Prostate gland (tissue), 2 donors: ENCODE measurements at regions not wholly inside any gene's neighbourhood (a gene's known extent, or its start where the extent isn't known, plus 50 kb on each side); places are given as distances from the start of the nearest gene placed in this dataset.

ENCODE experiments used
- DNase-seq: peaks from one replicate; pipeline ENCODE4 v3.0.0-alpha.2; 2019; ENCODE audit warnings: low spot score
- H3K27ac ChIP-seq, 2 donors: fragments of 200-600 bp; sonication (generic); 2 replicates each; pipeline ENCODE4 v1.5.1; 2017 to 2019
- H3K27me3 ChIP-seq: fragments of 200-600 bp; sonication (generic); replicated peaks from 2 replicates; pipeline ENCODE4 v1.5.1; 2019; ENCODE audit not compliant: insufficient read depth
- H3K36me3 ChIP-seq, 2 donors: fragments of 200-600 bp; sonication (generic); 1 replicate in 1 of 2; 2 replicates in 1 of 2; pipeline versions ENCODE4 v1.5.1 to v1.8.1; 2017 to 2019
- H3K4me1 ChIP-seq: fragments of 200-600 bp; sonication (generic); replicated peaks from 2 replicates; pipeline ENCODE4 v1.5.1; 2019
- H3K4me3 ChIP-seq, 2 donors: fragments of 200-600 bp; sonication (generic); 2 replicates each; pipeline ENCODE4 v1.5.1; 2017 to 2019
- H3K9me3 ChIP-seq: fragments of 200-600 bp; sonication (generic); 2 replicates; pipeline ENCODE4 v1.5.1; 2017
- POLR2A ChIP-seq: fragments of 450-650 bp; IDR thresholded peaks from one replicate; pipeline ENCODE4 v1.6.1; 2016; ENCODE audit warnings: antibody characterized with exemption, mild to moderate bottlenecking
- POLR2AphosphoS5 ChIP-seq: sonication (generic); formaldehyde crosslinking; IDR thresholded peaks from one replicate; pipeline ENCODE4 v1.6.1; 2017; ENCODE audit warnings: antibody characterized with exemption
- WGBS: methylation state at CpG from one replicate; pipeline ENCODE4 v1.1.5; 2018; 5-methylcytosine and 5-hydroxymethylcytosine counted together
- intact Hi-C: fragments of 100-400 bp; cut with DNase I; formaldehyde crosslinking; loops from one replicate; pipeline ENCODE4 v1.14.2; 2022
- TF ChIP-seq, protein P1 (sequence below), 4 experiments: fragments of 200-600 bp in 2 of 4; fragments of 450-650 bp in 2 of 4; sonication (generic) in 2 of 4; IDR thresholded peaks; 1 replicate in 3 of 4; 2 replicates in 1 of 4; pipeline ENCODE4 v1.5.1; 2016 to 2019; ENCODE audit warnings: antibody characterized with exemption in 4 of 4, mild to moderate bottlenecking in 2 of 4, moderate library complexity in 2 of 4

DNA sequence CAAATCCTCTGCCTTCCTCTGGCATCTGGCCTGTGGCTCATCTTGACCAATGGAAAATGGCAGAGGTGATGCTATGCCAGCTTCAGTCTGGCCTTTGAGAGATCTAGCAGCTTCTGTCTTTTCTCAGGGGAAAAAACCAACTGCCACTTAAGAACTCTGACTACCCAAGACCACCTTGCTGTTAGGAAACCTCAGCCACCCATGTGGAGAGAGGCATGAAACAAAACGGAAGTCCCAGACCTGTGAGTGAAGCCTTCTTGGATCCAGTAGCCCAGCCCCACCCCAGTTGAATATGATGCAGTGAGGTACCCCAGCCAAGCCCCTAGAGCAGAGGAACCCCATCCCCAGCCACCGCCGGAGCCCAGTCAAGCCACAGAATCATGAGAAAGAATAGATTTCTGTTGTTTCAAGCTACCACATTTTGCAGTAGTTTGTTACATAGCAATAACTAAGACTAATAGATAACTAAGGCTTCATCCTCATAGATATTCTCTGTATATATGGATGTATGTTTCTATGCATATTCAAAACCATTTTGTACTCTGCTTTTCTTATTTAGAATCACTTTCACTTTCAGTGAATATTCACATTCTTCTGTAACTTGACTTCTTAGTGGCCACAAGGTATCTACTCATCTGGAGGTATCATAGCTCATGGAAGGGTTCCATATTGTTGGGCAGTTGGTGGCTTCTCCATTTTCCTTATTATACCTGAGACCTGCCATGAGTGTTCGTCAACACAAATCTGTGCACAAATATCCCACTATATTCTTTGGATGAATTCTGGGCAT, 142.1 kb downstream of the FBXO15 start:
- WGBS: 88% methylated on average over 4 of the region's 4 CpGs
- no peaks in the 10 kb centered on the region for H3K4me1 ChIP-seq
- intact Hi-C loops: no loop called here
- no peak overlapping the region for H3K4me3 ChIP-seq
- H3K27me3 ChIP-seq: no peaks in the 10 kb centered on the region
- TF ChIP-seq, protein P1, sequence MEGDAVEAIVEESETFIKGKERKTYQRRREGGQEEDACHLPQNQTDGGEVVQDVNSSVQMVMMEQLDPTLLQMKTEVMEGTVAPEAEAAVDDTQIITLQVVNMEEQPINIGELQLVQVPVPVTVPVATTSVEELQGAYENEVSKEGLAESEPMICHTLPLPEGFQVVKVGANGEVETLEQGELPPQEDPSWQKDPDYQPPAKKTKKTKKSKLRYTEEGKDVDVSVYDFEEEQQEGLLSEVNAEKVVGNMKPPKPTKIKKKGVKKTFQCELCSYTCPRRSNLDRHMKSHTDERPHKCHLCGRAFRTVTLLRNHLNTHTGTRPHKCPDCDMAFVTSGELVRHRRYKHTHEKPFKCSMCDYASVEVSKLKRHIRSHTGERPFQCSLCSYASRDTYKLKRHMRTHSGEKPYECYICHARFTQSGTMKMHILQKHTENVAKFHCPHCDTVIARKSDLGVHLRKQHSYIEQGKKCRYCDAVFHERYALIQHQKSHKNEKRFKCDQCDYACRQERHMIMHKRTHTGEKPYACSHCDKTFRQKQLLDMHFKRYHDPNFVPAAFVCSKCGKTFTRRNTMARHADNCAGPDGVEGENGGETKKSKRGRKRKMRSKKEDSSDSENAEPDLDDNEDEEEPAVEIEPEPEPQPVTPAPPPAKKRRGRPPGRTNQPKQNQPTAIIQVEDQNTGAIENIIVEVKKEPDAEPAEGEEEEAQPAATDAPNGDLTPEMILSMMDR (IDR thresholded peaks at IDR 0.05): no peak
- TF ChIP-seq POLR2A (no peak), POLR2AphosphoS5 (no peak)
- no peak overlapping the region for H3K27ac ChIP-seq
- H3K9me3 ChIP-seq: no peaks in the 10 kb centered on the region
- no peak for DNase-seq
- H3K36me3 ChIP-seq: no peaks in the 10 kb centered on the region

DNA sequence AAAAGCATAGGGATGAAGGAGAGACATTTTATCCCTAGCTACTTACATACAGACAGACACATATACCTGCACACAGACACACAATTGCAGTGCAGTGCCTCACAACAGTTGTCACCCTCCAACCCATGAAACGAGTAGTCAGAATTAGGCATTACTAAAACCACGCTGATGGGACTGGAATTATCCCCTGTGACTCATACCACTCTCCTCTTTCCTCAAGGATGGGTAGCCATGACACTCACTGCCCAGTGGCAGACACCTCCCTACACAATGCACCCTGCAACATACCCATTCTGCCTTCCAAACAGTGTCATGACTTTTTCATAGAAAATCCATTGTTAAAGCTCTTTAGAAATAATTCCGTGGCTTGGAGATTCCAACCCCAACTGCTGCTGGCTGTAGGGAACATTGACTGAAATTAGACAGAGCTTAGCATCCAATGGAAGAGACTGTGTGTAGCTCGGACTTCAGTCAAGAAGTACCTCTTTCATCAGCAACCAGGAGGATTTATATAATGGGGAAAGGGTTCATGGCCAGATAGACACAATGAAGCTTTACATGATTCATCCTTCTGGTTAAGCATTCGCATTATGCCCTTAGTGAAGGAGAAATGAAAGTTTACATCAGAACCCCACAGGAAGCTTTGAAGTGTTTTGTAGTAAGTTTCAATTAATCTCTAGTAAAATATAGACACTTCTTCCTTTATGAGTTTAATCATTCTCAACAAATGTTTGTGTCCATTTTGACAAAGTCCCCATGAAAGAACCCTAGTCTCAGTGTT, 155.2 kb downstream of the FBXO15 start:
- Histone ChIP-seq H3K27me3 (no peaks in the 10 kb centered on the region), H3K27ac (no peak overlapping the region), H3K4me1 (no peaks in the 10 kb centered on the region), H3K4me3 (no peak overlapping the region), H3K36me3 (no peaks in the 10 kb centered on the region), H3K9me3 (no peaks in the 10 kb centered on the region)
- no peak for TF ChIP-seq POLR2AphosphoS5
- no peak for TF ChIP-seq POLR2A
- TF ChIP-seq, protein P1 (IDR thresholded peaks at IDR 0.05): no peak
- intact Hi-C loops: no loop called here
- no peak for DNase-seq
- 87% methylated on average over 5 of the region's 5 CpGs for WGBS

DNA sequence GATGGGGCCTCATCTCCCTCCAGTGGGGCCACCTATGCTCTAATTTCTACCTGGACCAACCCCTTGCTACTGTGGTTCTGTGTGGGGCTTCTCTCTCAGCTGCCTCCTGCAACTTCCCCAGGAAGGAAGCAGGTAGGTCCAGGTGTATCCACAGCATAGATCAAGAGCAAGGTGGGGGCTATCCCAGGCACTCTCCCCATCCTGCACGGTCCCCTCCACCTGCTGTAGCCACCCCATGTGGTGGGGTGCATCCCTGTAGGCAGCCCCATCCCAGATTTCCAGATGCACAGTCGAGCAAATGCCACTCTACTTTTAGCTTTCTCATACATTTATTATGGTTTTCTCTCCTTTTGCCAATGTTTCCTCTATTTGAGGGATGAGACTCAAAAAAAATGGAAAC, 156.1 kb downstream of the FBXO15 start:
- no peaks in the 10 kb centered on the region for H3K27me3 ChIP-seq
- no peak overlapping the region for H3K27ac ChIP-seq
- H3K36me3 ChIP-seq: no peaks in the 10 kb centered on the region
- DNase-seq: no peak
- TF ChIP-seq, protein P1 (IDR thresholded peaks at IDR 0.05): no peak
- TF ChIP-seq POLR2A: no peak
- no peak for TF ChIP-seq POLR2AphosphoS5
- no peaks in the 10 kb centered on the region for H3K9me3 ChIP-seq
- WGBS: 83% methylated on average over 2 of the region's 2 CpGs
- H3K4me3 ChIP-seq: no peak overlapping the region
- H3K4me1 ChIP-seq: no peaks in the 10 kb centered on the region
- intact Hi-C loops: no loop called here

DNA sequence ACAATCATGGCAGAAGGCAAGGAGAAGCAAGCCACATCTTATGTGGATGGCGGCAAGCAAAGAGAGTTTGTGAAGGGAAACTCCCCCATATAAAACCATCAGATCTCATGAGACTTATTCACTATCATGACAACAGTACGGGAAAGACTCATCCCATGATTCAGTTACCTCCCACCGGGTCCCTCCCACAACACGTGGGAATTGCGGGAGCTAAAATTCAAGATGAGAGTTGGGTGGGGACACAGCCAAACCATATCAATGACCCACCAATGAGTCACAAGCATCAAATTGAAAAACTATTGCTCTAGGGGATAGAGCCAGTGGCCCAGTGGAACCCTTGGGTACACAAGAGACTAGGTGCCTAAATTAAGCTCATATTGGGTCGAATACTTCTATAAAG, 157.4 kb downstream of the FBXO15 start:
- no peak overlapping the region for H3K27ac ChIP-seq
- WGBS: 93% methylated on average over 6 of the region's 6 CpGs
- no peaks in the 10 kb centered on the region for H3K9me3 ChIP-seq
- H3K36me3 ChIP-seq: no peaks in the 10 kb centered on the region
- intact Hi-C loops: no loop called here
- no peak for DNase-seq
- TF ChIP-seq POLR2AphosphoS5 (no peak), POLR2A (no peak)
- TF ChIP-seq, protein P1 (IDR thresholded peaks at IDR 0.05): no peak
- H3K27me3 ChIP-seq: no peaks in the 10 kb centered on the region
- no peak overlapping the region for H3K4me3 ChIP-seq
- no peaks in the 10 kb centered on the region for H3K4me1 ChIP-seq
